Dermis blood vessel endothelial cell (primary cell): ENCODE measurements at regions not wholly inside any gene's neighbourhood (a gene's known extent, or its start where the extent isn't known, plus 50 kb on each side); places are given as distances from the start of the nearest gene placed in this dataset.

ENCODE experiments used
- DNase-seq: peaks from one replicate; pipeline ENCODE4 v3.0.0; 2010

- no peak for DNase-seq
These were observed 141.8 kb upstream of the NALF2 start for GRCh38 chrX:69362354-69362753.

- no peak for DNase-seq
These were observed 142.7 kb upstream of the NALF2 start for GRCh38 chrX:69361311-69361845.

GRCh38 chrX:69357317-69357716, 146.8 kb upstream of the NALF2 start:
- no peak for DNase-seq

- DNase-seq: no peak
These were observed 159.6 kb upstream of the PJA1 start for GRCh38 chrX:69324851-69325250.

GRCh38 chrX:69323786-69324720, 158.8 kb upstream of the PJA1 start:
- no peak for DNase-seq

- DNase-seq: no peak
These were observed 156.5 kb upstream of the PJA1 start for GRCh38 chrX:69321789-69322188.

GRCh38 chrX:69321006-69321655, 155.9 kb upstream of the PJA1 start:
- DNase-seq: no peak

- no peak for DNase-seq
These were observed 154.9 kb upstream of the PJA1 start for GRCh38 chrX:69320116-69320515.

GRCh38 chrX:69319376-69319775, 154.1 kb upstream of the PJA1 start:
- DNase-seq: no peak

- no peak for DNase-seq
These were observed 153.5 kb upstream of the PJA1 start for GRCh38 chrX:69318651-69319340.

GRCh38 chrX:69317721-69318120, 152.5 kb upstream of the PJA1 start:
- DNase-seq: no peak

- no peak for DNase-seq
These were observed 149.4 kb upstream of the PJA1 start for GRCh38 chrX:69314436-69315348.

- no peak for DNase-seq
These were observed 148.5 kb upstream of the PJA1 start for GRCh38 chrX:69313617-69314290.

- no peak for DNase-seq
These were observed 146.8 kb upstream of the PJA1 start for GRCh38 chrX:69311936-69312670.

- no peak for DNase-seq
These were observed 144.0 kb upstream of the PJA1 start for GRCh38 chrX:69309074-69309792.

GRCh38 chrX:69307756-69308155, 142.5 kb upstream of the PJA1 start:
- no peak for DNase-seq

GRCh38 chrX:69307029-69307428, 141.8 kb upstream of the PJA1 start:
- no peak for DNase-seq

GRCh38 chrX:69306063-69306404, 140.8 kb upstream of the PJA1 start:
- DNase-seq: no peak

- DNase-seq: no peak
These were observed 140.2 kb upstream of the PJA1 start for GRCh38 chrX:69305333-69306062.
